NCI-H1105 (cell line): ENCODE measurements at regions not wholly inside any gene's neighbourhood (a gene's known extent, or its start where the extent isn't known, plus 50 kb on each side); places are given as distances from the start of the nearest gene placed in this dataset.
"Not testable (repeated sequence)": the region's sequence is repeated elsewhere in the genome, so short reads cannot be mapped to it uniquely, and the experiment has no call there.

ENCODE experiments used
- DNase-seq: peaks from one replicate; lab custom pipeline; 2025; lab: John Stamatoyannopoulos, UW

DNA sequence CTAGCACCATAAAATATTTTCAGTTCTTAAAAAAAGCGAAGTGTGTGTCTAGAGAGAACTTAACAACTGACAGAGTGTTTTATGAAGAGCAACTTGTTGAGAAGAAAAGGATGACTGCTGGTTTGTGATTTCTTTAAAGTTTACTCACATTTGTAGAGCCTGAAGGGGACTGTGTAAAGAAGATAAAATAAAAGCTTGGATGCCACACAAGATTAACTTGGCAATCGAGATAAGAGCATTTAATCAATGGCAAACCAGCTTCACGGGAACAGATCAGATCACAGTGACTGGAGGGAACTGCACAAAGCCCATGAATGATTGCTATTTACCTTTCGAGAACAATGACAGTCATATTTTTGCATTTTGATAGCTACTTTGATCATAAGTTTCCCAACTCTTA is 2013.1 kb upstream of the CDH9 start:
- no peak for DNase-seq

DNA sequence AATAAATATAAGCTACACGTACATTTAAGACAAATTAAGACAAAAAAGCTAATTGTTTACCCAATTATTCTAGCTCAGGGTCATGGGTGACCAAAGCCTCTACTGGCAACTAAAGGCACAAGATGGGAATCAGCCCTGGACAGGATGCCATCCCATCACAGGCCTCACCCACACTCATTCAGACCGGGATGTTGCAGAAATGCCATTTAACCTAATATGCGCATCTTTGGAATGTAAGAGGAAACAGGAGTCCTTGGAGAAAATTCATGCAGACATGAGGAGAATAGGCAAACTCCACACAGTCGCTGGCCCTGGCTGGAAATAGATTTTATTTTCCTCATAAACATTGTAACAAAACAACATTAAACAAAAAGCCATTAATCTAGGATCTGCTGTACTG is 2003.8 kb upstream of the CDH9 start:
- no peak for DNase-seq

DNA sequence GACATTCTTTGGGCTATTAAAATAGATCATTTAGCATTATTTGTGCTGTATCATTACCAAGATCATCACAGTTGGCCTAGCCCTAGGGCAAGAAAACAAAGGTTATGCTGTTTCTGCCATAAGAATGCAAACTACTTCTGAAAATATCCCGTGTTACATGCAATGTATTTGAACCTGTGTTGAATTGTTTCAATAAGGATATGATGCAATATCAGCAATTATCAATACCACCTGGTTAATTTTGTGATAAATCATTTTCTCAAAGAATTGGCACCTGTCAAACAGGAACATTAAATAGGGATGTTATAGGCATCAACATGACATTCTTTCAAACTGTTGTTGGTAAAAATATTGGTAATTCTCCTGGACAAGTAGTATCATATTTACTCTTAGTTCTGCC is 2002.0 kb upstream of the CDH9 start:
- DNase-seq = no peak

DNA sequence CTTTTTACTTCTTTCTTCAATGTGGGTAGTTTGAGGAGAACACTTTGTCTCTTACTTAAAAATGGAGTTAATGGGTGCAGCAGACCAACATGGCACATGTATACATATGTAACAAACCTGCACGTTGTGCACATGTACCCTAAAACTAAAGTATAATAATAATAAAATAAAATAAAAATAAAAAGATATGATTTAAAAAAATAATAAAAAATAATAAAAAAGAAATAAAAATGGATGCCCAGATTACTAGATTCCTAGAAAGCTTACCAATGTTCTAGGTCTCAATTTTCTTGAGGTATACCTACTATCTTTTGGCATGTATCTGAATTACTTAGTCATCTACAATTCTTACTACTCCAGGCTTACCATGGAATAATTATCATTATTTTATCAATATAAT is 2001.6 kb upstream of the CDH9 start:
- no peak for DNase-seq

DNA sequence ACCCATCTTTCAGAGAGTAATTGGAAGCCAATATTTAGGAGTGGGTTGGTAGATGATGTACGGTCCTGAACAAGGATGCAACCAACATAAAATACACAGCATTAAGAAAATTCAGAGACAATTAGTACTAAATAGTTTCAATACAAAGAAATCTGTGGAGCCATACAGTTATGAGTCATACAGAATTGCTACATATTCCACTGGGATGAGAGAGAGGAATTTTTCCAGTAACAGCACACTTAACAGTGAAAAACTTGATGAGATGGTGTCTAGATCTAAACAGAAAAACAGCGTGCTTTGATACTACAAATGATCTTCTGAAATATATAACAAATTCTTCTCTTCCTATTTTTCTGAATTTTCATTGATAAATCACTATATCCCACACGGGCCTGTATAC is 1999.3 kb upstream of the CDH9 start:
- no peak for DNase-seq

DNA sequence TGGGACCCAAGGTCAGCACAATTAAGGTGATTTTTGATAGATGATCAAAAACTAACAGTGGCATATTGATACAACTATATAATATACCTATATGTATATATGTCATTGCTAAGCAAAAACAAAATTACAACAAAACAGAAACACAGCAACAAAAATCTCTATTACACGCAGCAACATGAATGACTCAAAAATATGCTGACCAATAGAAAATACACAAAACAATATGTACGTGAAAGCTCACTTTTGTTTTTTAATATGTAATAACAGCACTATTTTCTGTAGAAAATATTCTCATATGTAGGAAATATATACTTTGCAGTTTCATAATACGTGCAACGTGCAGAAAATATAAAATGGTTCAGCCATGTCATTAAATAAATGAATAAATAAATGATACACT is 1985.7 kb upstream of the CDH9 start:
- no peak for DNase-seq

DNA sequence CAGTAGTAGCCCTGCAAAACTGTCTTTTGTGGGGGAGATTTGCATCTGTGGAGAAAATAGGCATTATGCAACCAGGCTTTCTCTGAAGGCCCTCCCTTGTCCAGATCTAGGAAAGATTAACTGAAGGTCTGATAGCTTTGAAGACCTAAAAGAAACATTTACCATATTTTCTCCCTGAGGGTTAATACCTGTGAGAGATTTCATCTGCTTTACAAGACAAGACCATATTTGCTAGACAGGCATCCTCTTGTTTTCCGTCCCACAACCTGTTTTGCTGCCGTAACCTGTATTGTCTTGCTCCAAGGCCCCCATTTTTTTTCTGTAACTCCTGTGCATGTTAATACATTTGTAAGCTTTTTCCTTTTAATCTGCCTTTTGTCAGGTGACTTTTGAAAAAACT is 1985.2 kb upstream of the CDH9 start:
- no peak for DNase-seq

DNA sequence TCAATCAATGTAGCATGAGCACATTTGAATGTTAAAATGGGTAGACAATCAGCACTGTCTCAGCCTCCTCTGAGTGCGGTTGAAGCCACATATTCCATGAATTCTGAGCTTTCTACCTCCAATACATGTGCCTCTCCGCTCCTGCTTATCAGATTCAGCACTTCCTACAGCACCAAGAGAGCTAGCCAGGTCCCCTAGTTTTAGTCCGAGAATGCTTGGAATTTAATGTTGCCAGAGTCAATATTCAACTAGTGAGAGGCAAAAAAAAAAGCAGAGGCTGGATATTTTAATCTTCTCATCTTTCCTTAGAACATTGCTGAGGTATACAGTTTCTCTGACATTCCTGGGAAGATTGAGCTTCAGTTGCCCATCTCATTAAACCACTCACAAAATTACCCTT is 1979.1 kb upstream of the CDH9 start:
- no peak for DNase-seq

DNA sequence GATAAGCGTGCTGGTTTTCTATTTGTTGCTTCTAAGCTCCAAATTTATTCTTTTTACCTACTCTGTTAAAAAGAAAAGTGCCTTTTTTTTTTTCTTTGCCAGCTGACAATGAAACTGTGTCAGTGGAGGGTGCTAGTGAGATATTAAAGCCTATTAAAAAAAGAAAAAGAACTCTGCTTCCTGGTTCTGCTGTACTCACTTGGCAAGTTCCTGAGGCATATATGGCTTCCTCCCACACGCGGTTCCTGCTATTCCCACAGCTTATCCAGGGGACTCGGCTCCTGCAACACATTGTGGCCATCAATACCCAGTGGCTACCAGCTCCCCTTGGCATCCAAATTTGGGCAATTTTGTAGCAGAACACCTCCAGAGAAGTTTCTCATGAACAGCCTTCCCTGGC is 1977.7 kb upstream of the CDH9 start:
- no peak for DNase-seq

DNA sequence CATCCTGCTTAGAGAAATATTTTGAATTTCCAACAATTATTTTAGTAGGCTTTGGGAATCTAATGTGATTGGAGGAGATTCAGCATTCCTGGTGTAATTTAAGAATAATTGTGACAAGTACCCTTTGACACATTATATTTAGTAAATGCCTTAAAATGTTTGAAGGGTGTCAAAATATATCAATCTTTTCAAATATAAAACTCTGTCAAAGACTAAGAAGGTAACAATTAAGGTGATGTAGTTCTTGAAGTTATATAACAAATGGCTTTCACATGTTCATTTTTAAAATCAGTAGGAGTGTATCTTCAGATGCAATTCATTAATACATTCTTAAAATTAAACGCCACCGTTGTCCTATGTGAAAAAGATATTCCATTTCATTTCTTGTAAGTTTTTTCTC is 1977.1 kb upstream of the CDH9 start:
- DNase-seq = no peak

DNA sequence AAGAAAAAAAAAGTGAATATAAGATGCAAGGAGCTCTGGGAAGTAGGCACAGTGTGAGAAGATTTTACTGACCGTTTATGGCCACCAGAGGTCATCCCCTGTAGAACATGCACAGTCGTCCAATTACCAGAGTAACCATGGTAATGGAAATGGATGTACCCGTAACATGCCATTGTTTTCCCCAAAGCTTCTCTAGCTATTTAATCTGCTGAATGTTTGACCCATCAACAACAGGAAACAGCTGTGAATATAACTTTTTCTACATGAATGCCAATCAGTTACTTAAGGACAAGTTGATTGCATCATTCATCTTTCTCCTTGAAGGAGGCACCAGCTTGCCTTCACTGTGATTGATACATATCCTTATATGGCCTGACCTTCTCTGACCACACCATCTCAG is 1967.0 kb upstream of the CDH9 start:
- no peak for DNase-seq

DNA sequence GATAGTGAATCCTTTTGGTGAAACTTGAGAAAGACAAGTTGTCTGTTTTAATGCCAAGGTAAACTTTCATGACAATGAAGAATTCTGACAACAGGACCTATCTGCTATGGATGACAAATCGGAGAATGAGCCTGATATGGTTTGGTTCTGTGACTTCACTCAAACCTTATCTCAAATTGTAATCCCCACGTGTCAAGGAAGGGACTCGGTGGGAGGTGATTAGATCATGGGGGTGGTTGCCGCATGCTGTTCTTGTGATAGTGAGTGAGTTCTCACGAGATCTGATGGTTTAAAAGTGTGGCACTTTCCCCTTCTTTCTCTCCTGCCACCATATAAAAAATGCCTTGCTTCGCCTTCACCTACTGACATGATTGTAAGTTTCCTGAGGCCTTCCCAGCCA is 1964.1 kb upstream of the CDH9 start:
- no peak for DNase-seq

DNA sequence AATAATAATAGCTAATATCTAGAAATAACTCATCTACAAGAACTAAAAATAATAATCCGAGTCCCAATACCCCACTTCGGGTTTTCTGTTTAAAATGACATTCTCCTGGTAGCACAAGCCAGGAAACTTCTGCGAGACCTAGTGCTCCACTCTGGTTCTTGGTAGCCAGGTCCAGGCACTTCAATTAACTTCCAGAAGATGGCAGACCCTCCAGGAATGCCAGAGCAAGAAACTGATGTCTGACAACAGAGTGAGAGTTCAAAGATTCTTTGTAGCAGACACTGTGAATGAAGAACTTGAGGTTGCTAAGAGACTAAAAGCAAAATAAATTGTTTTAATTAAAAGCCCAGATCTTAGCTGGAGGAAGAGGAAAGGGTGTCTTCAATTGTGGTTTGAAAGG is 1963.3 kb upstream of the CDH9 start:
- no peak for DNase-seq

DNA sequence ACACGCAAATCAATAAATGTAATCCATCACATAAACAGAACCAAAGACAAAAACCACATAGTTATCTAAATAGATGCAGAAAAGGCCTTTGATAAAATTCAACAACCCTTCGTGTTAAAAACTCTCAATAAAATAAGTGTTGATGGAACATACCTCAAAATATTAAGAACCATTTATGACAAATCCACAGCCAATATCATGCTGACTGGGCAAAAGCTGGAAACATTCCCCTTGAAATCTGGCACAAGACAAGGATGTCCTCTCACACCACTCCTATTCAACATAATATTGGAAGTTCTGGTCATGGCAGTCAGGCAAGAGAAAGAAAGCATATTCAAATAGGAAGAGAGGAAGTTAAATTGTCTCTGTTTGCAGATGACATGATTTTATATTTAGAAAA is 1946.3 kb upstream of the CDH9 start:
- no peak for DNase-seq

DNA sequence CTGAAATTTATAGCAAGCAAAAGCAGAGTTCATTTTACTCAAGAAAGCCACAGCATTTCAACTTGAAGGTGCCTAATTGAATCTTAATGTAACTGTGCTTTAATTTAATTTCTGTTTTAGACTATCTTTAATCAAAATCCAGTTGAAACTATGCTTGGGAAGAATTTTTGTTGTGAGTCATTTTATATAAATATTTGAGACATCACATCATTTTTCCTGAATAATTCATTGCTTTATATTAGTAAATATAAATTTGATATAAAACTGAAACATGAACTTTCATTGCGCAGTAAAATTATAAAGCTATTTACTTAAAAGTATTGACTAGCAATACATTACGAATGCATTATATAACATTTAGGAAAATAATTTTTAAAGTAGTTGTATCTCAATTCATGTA is 1937.1 kb upstream of the CDH9 start:
- DNase-seq = no peak

DNA sequence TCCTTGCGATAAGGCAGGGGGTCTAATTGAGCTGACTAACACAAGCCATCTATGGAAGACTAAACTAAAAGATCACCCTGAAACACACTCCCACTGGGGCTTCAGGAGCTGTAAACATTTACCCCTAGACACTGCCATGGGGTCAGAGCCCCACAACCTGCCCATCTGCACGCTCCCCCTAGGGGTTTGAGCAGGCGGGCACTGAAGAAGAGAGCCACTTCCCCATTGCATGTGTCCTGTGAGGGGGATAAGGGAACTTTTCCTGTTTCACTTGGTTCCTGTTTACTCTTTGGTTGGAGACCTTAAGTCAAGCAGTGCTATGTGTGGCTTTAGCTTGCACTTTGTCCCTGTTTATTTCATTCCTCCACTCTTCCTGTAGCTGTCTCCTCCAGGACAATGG is 1929.5 kb upstream of the CDH9 start:
- DNase-seq = no peak

DNA sequence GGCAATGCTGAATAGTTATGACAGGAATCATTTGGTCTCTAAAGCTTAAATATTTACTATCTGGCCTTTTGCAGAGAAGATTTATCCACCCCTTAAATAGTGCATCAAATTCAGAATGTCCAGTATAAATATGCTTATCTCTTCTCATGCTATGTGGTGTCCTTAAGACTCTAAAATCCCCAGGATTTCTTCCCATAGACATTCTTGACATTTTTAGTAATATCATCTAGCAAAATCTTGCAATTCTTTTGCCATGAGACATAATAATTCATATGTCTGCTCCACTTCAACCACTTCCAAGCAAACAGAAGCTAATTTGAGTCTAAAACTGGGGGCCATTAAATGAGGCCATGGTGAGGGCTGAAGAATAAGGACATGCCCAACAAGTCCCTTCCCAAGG is 1923.4 kb upstream of the CDH9 start:
- DNase-seq = no peak

DNA sequence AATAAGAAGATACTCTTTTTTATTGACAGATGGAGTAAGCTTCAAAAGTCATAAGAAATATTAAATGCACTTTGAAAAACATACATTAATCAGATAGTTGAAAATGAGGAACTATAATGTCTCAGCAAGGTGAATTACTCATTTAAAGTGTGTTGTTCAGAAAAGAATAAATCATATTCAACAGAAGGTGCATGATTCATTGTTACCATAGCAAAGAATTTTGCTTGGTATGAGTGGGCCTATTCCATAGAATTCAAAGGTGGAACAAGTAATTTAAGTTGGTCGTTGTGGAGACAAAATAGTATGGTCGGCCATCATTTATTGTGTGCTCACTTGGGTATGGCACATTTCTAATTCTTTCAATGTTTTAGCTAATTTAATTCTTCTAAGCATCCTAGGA is 1920.2 kb upstream of the CDH9 start:
- no peak for DNase-seq

DNA sequence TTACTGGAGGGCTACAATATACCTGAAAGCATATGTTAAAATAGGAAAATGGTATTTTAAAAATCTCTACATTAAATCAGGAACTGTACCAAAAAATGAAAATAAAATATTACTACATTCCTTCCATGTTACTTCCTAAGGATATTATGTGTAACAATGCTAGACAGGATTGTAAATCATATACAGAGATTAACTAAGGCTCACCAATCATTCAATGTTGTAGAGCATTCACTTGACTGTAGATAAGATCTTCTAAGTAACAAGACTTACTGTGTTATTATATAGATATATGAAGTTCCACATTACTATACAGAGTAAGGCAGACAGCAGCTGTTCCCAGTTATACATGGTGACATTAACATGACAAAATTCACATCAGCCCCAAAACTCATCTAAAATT is 1919.1 kb upstream of the CDH9 start:
- DNase-seq = no peak

DNA sequence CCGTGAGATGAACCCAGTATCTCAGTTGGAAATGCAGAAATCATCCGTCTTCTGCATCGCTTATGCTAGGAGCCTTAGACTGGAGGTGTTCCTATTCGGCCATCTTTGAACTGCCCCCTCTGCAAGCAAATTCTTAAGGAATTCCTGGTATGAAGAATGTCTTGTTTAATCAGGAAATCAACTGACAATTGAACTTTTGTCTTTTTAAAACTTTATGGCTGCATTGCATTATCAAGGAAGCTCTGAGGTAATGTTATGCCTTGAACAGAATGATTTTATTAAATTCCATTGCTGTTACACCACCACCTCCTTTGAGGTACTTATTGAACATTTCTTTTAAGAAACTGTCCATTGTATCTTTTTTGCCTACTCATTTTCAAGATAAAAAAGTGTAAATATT is 1915.7 kb upstream of the CDH9 start:
- no peak for DNase-seq

DNA sequence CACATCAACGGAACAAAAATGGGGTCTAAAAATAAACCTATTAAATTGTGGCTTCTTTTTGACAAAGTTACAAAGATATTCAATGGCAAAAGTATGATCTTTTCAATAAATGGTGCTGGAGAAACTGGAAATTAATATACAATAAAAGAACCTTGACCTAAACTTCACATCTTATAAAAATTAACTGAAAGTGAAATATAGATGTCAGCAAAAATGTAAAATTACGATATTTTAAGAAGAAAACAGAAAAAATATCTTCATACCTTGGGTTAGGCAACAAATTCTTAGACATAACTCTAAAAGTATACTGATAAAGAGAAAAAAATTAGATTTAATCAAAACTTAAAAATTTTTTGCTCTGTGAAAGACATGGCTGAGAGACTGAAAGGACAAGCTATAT is 1909.5 kb upstream of the CDH9 start:
- no peak for DNase-seq

DNA sequence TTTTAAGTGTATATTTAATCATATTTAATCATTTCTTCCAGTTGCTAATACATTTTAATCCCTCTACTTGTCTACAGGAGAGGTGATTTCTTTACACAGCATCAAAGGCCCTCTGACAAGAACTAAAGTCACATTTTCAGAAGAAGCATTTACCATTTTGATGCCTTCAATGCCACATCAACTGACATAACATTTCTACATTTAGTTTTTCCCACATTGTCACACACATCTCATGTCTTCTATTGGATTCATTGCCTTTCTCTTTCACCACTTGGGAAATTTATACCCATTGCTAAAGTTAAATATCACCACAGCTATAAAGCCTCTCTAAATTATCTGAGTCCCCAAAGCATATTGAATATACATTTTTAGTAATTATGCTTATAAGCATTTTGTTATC is 1907.5 kb upstream of the CDH9 start:
- DNase-seq = no peak

DNA sequence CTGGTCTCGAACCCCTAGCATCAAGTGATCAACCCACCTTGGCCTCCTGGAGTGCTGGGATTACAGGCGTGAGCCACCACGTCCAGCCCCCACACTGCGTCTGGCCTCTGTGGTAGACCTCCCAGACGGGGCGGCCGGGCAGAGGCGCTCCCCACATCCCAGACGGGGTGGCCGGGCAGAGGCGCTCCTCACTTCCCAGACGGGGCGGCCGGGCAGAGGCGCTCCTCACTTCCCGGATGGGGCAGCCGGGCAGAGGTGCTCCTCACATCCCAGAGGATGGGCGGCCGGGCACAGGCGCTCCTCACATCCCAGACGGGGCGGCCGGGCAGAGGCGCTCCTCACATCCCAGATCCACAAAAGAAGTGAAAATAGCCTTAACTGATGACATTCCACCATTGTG is 1891.0 kb upstream of the CDH9 start:
- DNase-seq = not testable (repeated sequence)

DNA sequence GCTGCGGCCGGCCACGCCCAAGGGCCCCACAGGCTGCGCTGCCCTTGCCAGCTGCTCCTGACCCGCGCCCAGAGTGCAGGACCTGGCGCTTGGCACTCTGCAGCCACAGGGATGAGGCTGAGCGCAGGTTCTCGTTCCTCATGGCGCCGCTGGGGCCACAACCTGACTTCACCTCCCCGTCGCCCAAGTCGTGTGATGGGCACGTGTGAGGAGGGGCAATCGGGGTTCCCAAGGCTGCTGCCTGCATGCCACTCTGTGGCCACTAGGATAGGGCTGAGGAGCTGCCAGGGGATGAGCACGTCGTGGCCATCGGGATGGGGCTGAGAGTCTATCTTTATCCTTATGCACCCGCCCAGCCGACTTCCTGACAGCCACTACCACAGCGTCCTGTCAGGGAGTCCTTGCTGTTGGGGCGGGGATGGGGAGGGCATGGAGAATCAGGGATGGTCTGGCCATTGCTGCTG is 1890.0 kb upstream of the CDH9 start:
- DNase-seq = not testable (repeated sequence)

DNA sequence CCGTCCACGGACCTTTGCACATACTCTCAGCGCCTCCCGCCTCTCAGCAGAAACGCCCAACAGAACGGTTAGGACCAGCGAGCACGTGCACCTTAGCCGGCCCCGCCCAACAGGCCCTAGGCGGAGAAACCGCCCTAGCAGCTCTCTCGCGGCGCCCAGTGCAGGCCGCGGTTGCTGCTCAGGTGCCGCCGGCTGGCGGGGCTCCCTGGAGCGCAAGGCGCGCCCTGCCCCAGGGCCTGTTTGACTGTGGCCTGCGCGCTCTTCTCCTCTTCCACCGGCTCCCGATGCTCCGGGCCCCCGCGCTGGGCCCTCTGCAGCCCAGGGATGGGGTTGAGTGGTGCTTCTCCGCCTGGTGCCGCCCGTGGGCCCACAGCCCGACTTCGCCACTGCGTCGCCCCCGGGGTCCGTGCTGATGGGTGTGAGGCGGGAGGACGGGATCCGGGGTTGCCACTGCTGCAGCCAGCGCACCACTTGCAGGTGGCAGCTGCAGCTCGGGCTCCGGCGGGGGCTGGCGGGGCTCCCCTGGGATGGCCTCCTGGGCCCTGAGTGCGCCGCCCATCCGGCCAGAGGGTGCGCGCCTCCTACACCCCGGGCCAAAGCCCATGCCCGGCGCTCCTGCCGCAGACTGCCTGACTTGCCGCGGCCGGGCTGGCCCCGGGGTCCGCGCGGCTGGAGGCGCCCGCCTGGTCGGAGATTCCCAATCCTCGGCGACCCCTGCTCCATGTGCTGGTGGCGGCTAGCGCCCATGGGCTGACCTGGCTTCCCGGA is 1889.4 kb upstream of the CDH9 start:
- DNase-seq = no peak
